OCI-LY7 (cell line): ENCODE measurements at regions not wholly inside any gene's neighbourhood (a gene's known extent, or its start where the extent isn't known, plus 50 kb on each side); places are given as distances from the start of the nearest gene placed in this dataset.

Experiments used
- BruUV-seq: library from RNA; stranded (reverse); fragments of 400-500 nt; replicated peaks from 2 replicates; lab custom pipeline; 2021; lab: Mats Ljungman, UMichigan
- CTCF ChIA-PET: fragments of 300-600 bp; sonication (Branson Sonifier 250); formaldehyde crosslinking; loops from one replicate; lab custom pipeline; 2022; ENCODE audit warnings: antibody characterized with exemption; ENCODE audit not compliant: unreplicated experiment; lab: Charles Lee
- POLR2A ChIA-PET: fragments of 300-600 bp; sonication (Branson Sonifier 250); formaldehyde crosslinking; loops from one replicate; lab custom pipeline; 2022; ENCODE audit warnings: antibody characterized with exemption; lab: Charles Lee
- DNase-seq: peaks from one replicate; pipeline ENCODE4 v3.0.0-alpha.2; 2015; ENCODE audit warnings: low spot score
- H2AFZ ChIP-seq: fragments of 200-600 bp; sonication (generic), shearing (Covaris generic); 2 replicates; pipeline ENCODE4 v1.6.1; 2014; ENCODE audit warnings: mild to moderate bottlenecking, antibody characterized with exemption, low read length, moderate library complexity
- H3K27ac ChIP-seq: fragments of 200-600 bp; sonication (generic); 2 replicates; pipeline ENCODE4 v1.5.1; 2014; ENCODE audit warnings: mixed run types, low read depth, mild to moderate bottlenecking, moderate library complexity, low read length, inconsistent platforms; ENCODE audit not compliant: poor library complexity, severe bottlenecking
- H3K36me3 ChIP-seq: fragments of 200-600 bp; sonication (generic); 2 replicates; pipeline ENCODE4 v1.6.1; 2014; ENCODE audit warnings: mild to moderate bottlenecking, antibody characterized with exemption, low read length, moderate library complexity, mixed read lengths; ENCODE audit not compliant: insufficient read depth
- H3K4me1 ChIP-seq: fragments of 200-600 bp; sonication (generic); 2 replicates; pipeline ENCODE4 v1.5.1; 2014; ENCODE audit warnings: mild to moderate bottlenecking, low read length; ENCODE audit not compliant: insufficient read depth, poor library complexity, severe bottlenecking
- H3K4me2 ChIP-seq: fragments of 200-600 bp; sonication (generic); 2 replicates; pipeline ENCODE4 v1.6.1; 2014; ENCODE audit warnings: mild to moderate bottlenecking, low read length
- H3K4me3 ChIP-seq: fragments of 200-600 bp; sonication (generic); 2 replicates; pipeline ENCODE4 v1.5.1; 2014; ENCODE audit warnings: mild to moderate bottlenecking, low read depth, low read length; ENCODE audit not compliant: poor library complexity, severe bottlenecking
- H3K79me2 ChIP-seq: fragments of 200-600 bp; sonication (generic); 2 replicates; pipeline ENCODE4 v1.6.1; 2016; ENCODE audit warnings: low read depth, mild to moderate bottlenecking, low read length, moderate library complexity, mixed read lengths; ENCODE audit not compliant: insufficient read depth
- H3K9me2 ChIP-seq: fragments of 200-600 bp; sonication (generic); 2 replicates; pipeline ENCODE4 v1.6.1; 2016; ENCODE audit warnings: mild to moderate bottlenecking, low read length, mixed read lengths; ENCODE audit not compliant: insufficient read depth
- H3K9me3 ChIP-seq: fragments of 200-600 bp; sonication (generic); 2 replicates; pipeline ENCODE4 v1.6.1; 2014; ENCODE audit warnings: mild to moderate bottlenecking, mixed run types, low read length, mixed read lengths
- H4K20me1 ChIP-seq: fragments of 200-600 bp; sonication (generic); 2 replicates; pipeline ENCODE4 v1.6.1; 2014; ENCODE audit warnings: mild to moderate bottlenecking, antibody characterized with exemption, low read length, moderate library complexity, mixed read lengths; ENCODE audit not compliant: insufficient read depth
- CTCF ChIP-seq: fragments of 200-600 bp; sonication (generic); conservative IDR thresholded peaks from 2 replicates; pipeline ENCODE4 v1.5.1; 2014; ENCODE audit warnings: mild to moderate bottlenecking, antibody characterized with exemption, low read length, moderate library complexity, mixed read lengths
- EZH2phosphoT487 ChIP-seq: fragments of 200-600 bp; sonication (generic); IDR thresholded peaks from 2 replicates; pipeline ENCODE4 v1.6.1; 2018; ENCODE audit warnings: low read depth, borderline replicate concordance, mild to moderate bottlenecking, mixed run types, antibody characterized with exemption, low read length, moderate library complexity, mixed read lengths
- intact Hi-C: fragments of 100-400 bp; cut with micrococcal nuclease; formaldehyde crosslinking; loops from one replicate; pipeline ENCODE4 v1.10.0; 2022; ENCODE audit not compliant: unreplicated experiment

GRCh38 chr4:160495356-160495755 is 1392.5 kb downstream of the RAPGEF2 start:
- DNase-seq, result no peak
- no TSS peak for BruUV-seq
- H2AFZ ChIP-seq, result no peak overlapping the region
- H3K79me2 ChIP-seq, result no peaks in the 10 kb centered on the region
- TF ChIP-seq EZH2phosphoT487 (no peak), CTCF (no peak)
- no peaks in the 10 kb centered on the region for H3K36me3 ChIP-seq
- H3K9me3 ChIP-seq, result peaks cover 10% of the 10 kb centered on the region; the same call in 1 of the 2 replicates
- CTCF ChIA-PET, result no interaction called here
- no peak overlapping the region for H3K4me2 ChIP-seq
- no peaks in the 10 kb centered on the region for H4K20me1 ChIP-seq
- H3K27ac ChIP-seq, result no peak overlapping the region
- H3K4me3 ChIP-seq, result no peak overlapping the region
- H3K4me1 ChIP-seq, result no peaks in the 10 kb centered on the region
- intact Hi-C loops, result no loop called here
- no peaks in the 10 kb centered on the region for H3K9me2 ChIP-seq
- POLR2A ChIA-PET, result no interaction called here

DNA sequence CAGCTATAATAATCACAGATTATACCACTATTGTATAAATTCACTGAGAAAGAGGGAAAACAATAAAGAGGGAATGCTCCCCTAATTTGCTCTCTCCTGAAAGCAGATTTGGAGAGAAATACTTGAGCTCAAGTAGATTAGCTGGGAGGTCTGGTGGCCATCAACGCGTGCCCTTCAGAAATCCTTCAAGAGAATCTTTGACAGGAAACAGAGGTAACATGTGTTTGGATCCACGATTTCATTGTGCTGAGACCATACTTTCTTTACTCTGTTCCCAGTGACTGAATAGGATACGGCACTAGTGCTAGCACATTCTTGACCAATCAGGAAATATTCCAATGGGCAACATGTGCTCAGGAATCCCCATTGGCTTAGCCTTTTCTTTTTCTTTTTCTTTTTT is 1395.3 kb downstream of the RAPGEF2 start:
- DNase-seq, result no peak
- CTCF ChIA-PET, result no interaction called here
- POLR2A ChIA-PET, result no interaction called here
- H3K9me3 ChIP-seq, result no peaks in the 10 kb centered on the region
- BruUV-seq, result no TSS peak
- no peak overlapping the region for H3K4me3 ChIP-seq
- TF ChIP-seq CTCF (no peak), EZH2phosphoT487 (no peak)
- intact Hi-C loops, result no loop called here
- no peak overlapping the region for H3K27ac ChIP-seq
- no peak overlapping the region for H2AFZ ChIP-seq
- H3K4me1 ChIP-seq, result no peaks in the 10 kb centered on the region
- H3K79me2 ChIP-seq, result no peaks in the 10 kb centered on the region
- no peaks in the 10 kb centered on the region for H4K20me1 ChIP-seq
- H3K36me3 ChIP-seq, result no peaks in the 10 kb centered on the region
- no peaks in the 10 kb centered on the region for H3K9me2 ChIP-seq
- H3K4me2 ChIP-seq, result no peak overlapping the region

DNA sequence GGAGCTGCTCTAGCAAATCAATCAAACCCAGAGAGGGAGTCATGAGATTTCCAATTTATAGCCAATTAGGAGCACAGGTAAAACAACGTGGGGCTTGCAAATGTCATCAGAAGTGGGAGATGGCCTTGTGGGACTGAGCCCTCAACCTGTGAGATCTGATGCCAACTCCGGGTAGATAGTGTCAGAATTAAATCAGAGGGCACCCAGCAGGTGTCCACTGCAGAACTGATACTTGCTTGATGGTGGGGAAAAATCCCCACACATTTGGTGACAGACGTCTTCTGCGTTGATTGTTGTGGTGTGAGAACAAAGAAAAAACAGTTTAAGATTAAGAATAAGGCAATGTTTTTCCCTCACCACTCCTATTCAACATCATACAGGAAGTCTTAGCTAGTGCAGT is 1402.8 kb downstream of the RAPGEF2 start:
- ChIA-PET POLR2A (interaction anchor here (0.6 kb wide), 1 partner anchor 271 kb away, joined by 5 read pairs; no protein-coding TSS in a partner anchor), CTCF (no interaction called here)
- intact Hi-C loops, result no loop called here
- Histone ChIP-seq H3K4me1 (no peaks in the 10 kb centered on the region), H3K36me3 (no peaks in the 10 kb centered on the region), H3K4me2 (no peak overlapping the region), H3K27ac (no peak overlapping the region), H3K9me3 (no peaks in the 10 kb centered on the region), H2AFZ (no peak overlapping the region), H3K9me2 (no peaks in the 10 kb centered on the region), H3K4me3 (no peak overlapping the region), H3K79me2 (no peaks in the 10 kb centered on the region), H4K20me1 (no peaks in the 10 kb centered on the region)
- no TSS peak for BruUV-seq
- no peak for TF ChIP-seq EZH2phosphoT487
- no peak for TF ChIP-seq CTCF
- no peak for DNase-seq
